Left lobe of liver (tissue), 2 donors: ENCODE measurements at regions not wholly inside any gene's neighbourhood (a gene's known extent, or its start where the extent isn't known, plus 50 kb on each side); places are given as distances from the start of the nearest gene placed in this dataset.

Experiments
- ATAC-seq: fragments of 200-7000 bp; cut with Tn5 transposase; one replicate; pipeline ENCODE4 v1.9.1; 2020; ENCODE audit warnings: mild to moderate bottlenecking, moderate library complexity
- DNase-seq: peaks from one replicate; pipeline ENCODE4 v3.0.0-alpha.2; 2020; ENCODE audit warnings: low spot score
- donor health status: DM: no; HTN: no; CAD: no; lungs with moderate emphysema.
- donor health status: DM: no; HTN: yes; CAD: no.

GRCh38 chr1:199150756-199151155 lies 511.9 kb downstream of the PTPRC start:
- ATAC-seq (no peak), DNase-seq (no peak)

- ATAC-seq (no peak), DNase-seq (no peak)
Measured at GRCh38 chr1:199151634-199152425, 513.0 kb downstream of the PTPRC start.

GRCh38 chr1:199152676-199153075 lies 513.8 kb downstream of the PTPRC start:
- DNase-seq = no peak

GRCh38 chr1:199155166-199156019 lies 516.6 kb downstream of the PTPRC start:
- no peak for ATAC-seq
- DNase-seq = no peak

More at GRCh38 chr1:199152676-199153075, 513.8 kb downstream of the PTPRC start:
- ATAC-seq = no peak

- no peak for DNase-seq
- ATAC-seq = no peak
Measured at GRCh38 chr1:199157494-199157893, 518.7 kb downstream of the PTPRC start.

- no peak for ATAC-seq
- no peak for DNase-seq
Measured at GRCh38 chr1:199160521-199161318, 521.9 kb downstream of the PTPRC start.

DNA sequence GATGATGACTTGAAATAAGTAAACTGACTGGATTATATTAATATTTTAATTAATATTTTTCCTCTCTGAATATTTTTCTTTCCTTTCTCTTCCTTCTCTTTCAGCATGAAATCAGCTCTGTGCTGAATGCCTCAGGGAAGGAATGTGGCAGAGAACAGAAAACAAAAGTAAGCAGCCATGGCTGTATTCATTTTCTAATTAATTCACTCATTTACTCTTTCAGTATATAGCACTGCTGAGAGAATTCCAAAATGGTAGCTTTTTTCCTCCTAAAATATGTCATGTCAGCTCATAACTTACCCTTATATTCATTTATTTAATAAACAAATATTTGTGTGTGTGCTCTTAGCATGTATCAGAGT lies 522.5 kb downstream of the PTPRC start:
- DNase-seq = no peak
- no peak for ATAC-seq

DNA sequence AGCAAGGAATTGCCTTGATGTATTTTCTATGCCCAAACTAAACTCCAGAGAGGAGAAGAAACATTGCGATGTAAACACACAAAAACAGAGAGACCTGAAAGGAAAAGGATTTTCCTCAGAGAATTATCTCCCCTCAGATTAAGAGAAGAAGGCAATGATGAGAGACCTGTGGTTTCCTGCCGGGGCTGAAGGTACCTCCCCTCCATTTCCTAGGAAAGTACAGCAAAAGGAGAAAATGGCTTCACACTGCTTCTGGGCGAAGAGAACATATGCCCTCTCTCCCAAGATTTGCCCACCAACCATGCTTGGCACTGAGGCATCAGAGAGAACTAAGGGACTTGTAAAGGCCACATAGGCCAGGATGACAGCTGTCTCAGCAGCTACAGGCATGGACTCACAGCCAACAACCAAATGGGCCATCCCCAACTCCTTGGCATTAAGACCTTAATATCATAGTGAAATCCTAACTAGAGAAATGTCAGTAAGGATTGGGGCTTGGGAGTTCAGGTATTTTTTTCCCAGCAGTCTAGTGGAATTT lies 523.0 kb downstream of the PTPRC start:
- ATAC-seq = no peak
- DNase-seq = no peak

- no peak for DNase-seq
- no peak for ATAC-seq
Measured at GRCh38 chr1:199163267-199163666, 524.4 kb downstream of the PTPRC start.

- DNase-seq = no peak
- ATAC-seq = no peak
Measured at GRCh38 chr1:199163670-199164069, 524.8 kb downstream of the PTPRC start.

DNA sequence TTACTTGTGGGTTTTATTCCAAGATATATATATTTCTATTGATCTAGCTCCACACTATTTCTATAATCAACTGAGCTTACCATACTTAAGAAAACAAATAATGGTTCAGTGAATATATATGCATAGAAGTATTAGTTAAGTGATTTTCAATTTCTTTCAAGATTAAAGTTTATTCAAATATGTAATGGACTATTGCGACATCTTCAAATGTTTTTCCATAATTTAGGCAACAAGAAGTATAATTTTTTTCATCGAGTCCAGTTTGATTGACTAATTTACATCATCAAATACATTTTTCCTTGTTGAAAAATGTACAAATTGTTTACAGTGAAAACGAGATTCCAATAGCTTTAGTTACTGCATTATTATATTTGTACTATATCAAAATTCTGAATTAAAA lies 528.6 kb downstream of the PTPRC start:
- no peak for DNase-seq
- ATAC-seq = no peak

DNA sequence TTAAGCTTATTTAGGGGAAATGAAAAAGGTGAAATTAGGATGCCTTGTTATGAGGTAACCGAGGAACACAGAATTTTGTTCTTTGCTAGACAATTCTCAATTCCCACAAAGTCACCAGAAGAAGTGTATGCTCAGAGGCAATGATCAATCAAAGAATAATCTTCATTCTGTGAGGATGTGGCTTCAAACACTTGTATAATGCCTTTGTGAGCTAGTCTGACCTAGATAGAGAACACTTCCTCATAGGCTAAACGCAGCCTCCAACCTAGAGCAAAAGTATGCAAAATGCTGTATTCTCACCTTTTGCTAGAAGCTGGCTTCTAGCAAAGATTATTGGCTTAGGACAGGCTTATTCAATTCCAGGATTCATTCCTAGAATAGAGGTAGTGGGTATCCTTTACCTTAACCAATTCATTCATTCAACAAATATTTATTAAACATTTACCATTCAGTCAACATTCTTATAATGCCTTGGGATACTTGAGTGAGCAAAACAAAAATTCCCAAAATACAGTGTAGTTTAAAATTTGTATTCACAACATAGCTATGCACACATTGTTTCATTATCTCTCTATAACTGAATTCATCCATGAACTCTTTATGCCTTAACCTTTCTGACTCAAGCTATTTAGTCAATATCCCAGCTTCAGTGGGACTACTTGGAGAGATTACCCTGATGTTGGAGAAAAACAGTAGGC lies 530.2 kb downstream of the PTPRC start:
- DNase-seq (no peak), ATAC-seq (no peak)

GRCh38 chr1:199170711-199171110 lies 531.9 kb downstream of the PTPRC start:
- ATAC-seq (no peak), DNase-seq (no peak)

DNA sequence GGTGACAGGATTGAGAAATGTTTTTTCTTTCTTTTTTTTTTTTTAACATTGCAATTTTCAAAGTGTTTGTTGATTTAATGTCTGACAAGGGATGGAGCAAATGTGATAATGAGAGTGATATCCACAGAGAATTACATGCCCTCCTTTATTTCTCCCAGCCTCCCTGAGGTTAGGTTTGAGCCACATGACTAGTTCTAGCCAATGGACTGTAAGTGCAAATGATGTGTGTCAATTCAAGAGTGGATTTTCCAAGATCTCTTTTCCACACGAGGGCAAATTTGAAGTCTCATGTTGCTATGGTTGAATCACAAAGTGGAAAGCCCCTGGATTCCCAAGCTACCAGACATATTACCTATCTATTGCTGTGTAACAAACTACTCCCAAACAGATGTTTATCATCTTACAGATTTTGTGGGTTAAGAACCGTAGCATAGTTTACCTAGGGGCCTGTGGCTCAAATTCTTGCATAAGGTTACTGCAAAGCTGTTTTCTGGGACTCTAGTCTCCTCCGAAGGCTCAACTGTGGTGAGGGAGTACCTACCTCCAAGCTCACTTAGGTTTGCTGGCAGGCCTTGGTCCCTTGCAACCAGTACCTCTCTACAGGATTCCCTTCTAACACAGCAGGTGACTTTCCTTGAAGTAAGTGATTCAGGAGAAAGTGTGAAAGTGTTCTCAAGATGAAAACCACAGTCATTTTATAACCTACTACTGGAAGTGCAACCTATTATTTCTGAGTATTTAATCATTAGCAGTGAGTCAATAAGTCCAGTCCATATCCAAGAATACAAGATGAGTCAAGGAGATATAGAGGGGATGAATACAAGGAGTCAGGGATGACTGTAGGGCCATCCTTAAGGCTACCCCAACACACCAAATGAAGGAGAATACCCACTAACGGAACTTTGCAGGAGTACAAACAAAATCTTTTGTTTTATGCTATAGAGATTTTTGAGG lies 533.6 kb downstream of the PTPRC start:
- DNase-seq = no peak
- ATAC-seq = no peak

DNA sequence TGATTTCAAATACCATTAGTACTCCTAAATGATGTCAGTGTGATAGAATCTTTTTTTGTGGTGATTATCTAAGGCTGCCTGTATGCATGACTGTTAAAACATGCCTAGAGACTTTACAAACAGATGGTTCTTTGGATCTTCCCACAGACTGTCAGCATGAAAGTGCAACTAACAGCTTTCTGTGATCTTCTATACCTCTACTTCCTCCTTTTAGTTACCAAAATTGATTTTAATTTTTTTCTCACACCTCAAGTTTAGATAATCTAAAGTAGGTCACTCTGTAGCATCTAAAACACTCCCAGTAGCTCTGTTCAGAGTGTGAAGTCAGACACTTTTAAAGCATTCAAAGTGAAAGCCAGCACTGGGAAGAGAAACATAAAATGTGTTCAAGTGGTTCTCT lies 534.5 kb downstream of the PTPRC start:
- no peak for ATAC-seq
- DNase-seq = no peak

DNA sequence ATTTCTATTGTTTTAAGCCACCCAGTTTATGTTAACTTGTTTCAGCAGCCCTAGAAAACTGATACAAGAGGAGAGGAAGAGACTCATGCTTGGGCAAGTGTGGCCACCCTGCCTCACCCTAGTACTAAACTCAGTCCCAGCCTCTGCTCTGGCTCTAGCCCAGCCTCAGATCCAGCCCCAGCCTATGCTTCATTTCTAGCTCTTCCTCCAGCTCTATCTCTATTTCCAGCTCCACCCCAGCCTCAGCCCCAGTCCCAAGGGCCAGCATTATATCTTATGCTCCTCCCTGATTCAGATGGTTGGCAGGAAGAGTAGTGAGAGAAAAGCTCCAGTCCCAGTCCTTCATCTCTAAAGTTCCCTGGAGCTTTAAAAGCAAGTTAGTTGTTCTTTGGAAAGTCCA lies 535.5 kb downstream of the PTPRC start:
- no peak for DNase-seq
- no peak for ATAC-seq

GRCh38 chr1:199176713-199177112 lies 537.9 kb downstream of the PTPRC start:
- ATAC-seq = no peak
- DNase-seq = no peak

DNA sequence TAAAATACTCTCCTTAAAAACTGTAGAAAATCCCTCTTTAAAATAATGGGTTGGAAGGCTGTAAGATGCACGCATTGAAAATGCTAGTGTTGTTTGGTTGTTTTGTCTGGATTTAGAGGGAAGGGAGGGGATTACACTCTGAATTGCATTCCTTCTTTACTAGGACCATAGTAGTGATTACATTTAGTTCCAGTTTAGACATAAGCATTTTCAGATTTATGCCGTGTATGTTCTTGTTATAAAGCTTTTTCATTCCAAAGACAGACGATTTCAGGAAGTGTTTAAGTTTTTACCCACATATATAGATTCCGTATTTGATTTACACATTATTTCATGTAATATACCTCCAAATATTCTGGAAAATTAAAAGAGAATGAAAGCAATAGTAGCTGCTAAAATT lies 538.4 kb downstream of the PTPRC start:
- DNase-seq (no peak), ATAC-seq (no peak)

DNA sequence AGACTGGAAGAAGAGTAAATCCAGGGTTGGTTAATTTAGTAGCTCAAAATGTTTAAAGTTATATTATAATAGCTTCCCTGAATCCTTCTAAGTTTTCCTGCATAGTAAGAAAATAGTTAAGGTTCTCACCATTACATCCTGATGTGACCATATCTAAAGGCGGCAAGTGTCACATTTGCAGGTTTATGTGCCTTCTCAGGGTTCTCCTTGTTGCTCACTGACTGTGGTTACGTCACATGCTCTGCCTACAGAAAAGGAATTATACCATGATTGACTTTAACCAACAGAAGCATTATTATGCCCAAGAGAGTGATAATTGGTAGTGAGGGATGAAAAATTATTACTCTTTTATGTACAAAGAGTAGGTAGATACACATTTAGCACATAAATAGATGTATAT lies 539.8 kb downstream of the PTPRC start:
- DNase-seq (no peak), ATAC-seq (no peak)
